ENCODE measurements at regions not wholly inside any gene's neighbourhood (a gene's known extent, or its start where the extent isn't known, plus 50 kb on each side); places are given as distances from the start of the nearest gene placed in this dataset.

GRCh38 chr3:72191209-72191960, 406.4 kb upstream of the PROK2 start:
- TF ChIP-seq, protein P1, sequence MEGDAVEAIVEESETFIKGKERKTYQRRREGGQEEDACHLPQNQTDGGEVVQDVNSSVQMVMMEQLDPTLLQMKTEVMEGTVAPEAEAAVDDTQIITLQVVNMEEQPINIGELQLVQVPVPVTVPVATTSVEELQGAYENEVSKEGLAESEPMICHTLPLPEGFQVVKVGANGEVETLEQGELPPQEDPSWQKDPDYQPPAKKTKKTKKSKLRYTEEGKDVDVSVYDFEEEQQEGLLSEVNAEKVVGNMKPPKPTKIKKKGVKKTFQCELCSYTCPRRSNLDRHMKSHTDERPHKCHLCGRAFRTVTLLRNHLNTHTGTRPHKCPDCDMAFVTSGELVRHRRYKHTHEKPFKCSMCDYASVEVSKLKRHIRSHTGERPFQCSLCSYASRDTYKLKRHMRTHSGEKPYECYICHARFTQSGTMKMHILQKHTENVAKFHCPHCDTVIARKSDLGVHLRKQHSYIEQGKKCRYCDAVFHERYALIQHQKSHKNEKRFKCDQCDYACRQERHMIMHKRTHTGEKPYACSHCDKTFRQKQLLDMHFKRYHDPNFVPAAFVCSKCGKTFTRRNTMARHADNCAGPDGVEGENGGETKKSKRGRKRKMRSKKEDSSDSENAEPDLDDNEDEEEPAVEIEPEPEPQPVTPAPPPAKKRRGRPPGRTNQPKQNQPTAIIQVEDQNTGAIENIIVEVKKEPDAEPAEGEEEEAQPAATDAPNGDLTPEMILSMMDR (IDR thresholded peaks at IDR 0.05), result no peak
- TF ChIP-seq ZFX (IDR thresholded peaks at IDR 0.05; ENCODE audit: borderline replicate concordance), result no peak
- no peak overlapping the region for H3K27ac ChIP-seq

DNA sequence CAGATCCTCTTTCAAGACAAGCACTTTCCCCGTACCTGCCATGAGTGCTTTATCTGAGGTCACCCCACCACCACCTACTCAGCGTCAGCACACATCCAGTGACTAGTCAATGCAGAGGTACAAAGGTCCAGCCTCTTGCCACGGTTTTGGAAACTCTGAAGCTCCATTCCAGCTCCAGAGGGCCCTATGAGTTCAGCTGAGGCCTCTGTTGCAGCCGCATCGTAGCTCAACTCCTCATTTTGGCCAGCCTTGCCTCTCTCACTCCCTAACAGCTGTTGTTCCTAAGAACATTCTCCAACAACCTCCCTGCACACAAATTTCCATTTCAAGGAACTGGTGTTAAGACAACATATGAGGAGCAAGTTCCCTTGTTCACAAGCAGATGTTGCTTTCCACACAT, 405.1 kb upstream of the PROK2 start:
- TF ChIP-seq, protein P1 (IDR thresholded peaks at IDR 0.05), result no peak
- TF ChIP-seq ZFX (IDR thresholded peaks at IDR 0.05; ENCODE audit: borderline replicate concordance), result no peak
- H3K27ac ChIP-seq, result no peak overlapping the region

DNA sequence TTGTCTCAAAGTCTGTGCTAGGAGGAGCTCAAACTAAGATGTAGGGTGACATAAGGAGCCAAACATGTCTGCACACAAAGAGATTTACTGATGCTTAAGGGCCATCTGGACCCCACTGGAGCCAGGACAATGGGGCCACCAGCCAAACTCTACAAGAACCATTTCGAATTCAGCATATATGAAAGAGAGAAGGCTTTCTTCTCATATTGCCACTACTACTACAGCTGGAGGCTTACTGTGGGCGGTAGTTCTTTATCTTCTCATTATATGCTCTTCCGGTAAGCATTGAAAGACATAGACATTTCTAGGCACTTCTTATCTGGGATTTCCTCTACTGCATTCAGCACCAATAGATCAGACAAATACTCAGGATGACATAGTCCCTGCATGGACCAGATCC, 404.4 kb upstream of the PROK2 start:
- no peak for TF ChIP-seq ZFX (IDR thresholded peaks at IDR 0.05; ENCODE audit: borderline replicate concordance)
- TF ChIP-seq, protein P1 (IDR thresholded peaks at IDR 0.05), result no peak
- H3K27ac ChIP-seq, result no peak overlapping the region

DNA sequence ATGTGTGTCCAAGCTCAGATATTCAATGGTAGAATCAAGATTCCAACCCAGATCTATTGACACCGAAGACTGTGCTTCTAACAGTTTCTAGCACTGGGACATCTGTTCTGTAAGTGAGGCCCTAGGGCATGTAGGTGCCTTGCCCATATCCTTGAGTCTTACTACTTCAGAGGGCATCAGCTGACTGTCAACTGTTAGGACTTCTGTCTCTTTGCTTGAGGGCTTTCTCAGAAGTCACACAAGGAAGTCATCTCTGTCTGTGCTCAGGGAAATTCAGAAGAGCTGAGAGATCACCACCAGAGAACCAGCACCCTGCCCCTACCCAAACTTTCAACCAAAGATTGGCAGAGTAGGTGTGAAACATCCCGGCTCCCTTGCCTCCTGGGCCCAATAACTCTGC, 403.6 kb upstream of the PROK2 start:
- TF ChIP-seq ZFX (IDR thresholded peaks at IDR 0.05; ENCODE audit: borderline replicate concordance), result no peak
- TF ChIP-seq, protein P1 (IDR thresholded peaks at IDR 0.05), result no peak
- H3K27ac ChIP-seq, result no peak overlapping the region

DNA sequence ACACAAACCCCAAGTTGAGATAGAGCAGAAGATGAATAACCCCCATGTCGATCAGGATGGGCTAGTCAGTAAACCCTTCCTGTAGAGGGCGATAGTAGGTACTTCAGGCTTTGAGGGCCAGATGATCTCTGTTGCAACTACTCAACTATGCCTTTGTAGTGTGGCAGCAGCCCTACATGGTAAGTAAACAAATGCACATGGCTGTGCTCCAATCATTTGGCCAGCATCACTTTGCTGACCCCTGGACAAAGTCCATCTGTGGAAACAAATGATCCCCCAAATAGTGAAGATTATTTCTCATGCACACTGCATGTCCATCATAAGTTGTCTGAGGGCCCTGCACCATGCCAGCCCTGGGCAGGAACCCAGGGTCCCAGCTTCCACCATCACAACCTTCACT, 402.2 kb upstream of the PROK2 start:
- no peak overlapping the region for H3K27ac ChIP-seq
- TF ChIP-seq, protein P1 (IDR thresholded peaks at IDR 0.05), result peak; percentile 14
- no peak for TF ChIP-seq ZFX (IDR thresholded peaks at IDR 0.05; ENCODE audit: borderline replicate concordance)

GRCh38 chr3:72186400-72186855, 401.5 kb upstream of the PROK2 start:
- no peak overlapping the region for H3K27ac ChIP-seq
- TF ChIP-seq, protein P1 (IDR thresholded peaks at IDR 0.05), result no peak
- no peak for TF ChIP-seq ZFX (IDR thresholded peaks at IDR 0.05; ENCODE audit: borderline replicate concordance)

GRCh38 chr3:72185549-72186399, 400.8 kb upstream of the PROK2 start:
- no peak overlapping the region for H3K27ac ChIP-seq
- TF ChIP-seq, protein P1 (IDR thresholded peaks at IDR 0.05), result no peak
- no peak for TF ChIP-seq ZFX (IDR thresholded peaks at IDR 0.05; ENCODE audit: borderline replicate concordance)
